ENCODE measurements at regions not wholly inside any gene's neighbourhood (a gene's known extent, or its start where the extent isn't known, plus 50 kb on each side); places are given as distances from the start of the nearest gene placed in this dataset.

- Histone ChIP-seq H3K9ac (ENCODE audit: low read length) (no peak overlapping the region), H3K9me3 (ENCODE audit: control extremely low read depth in 1 of 3, control insufficient read depth in 2 of 3, insufficient read depth in 1 of 3, low read length in 2 of 3) (peaks cover 0 to 8% (median 0%) of the 10 kb centered on the region in 3 donors), H3K4me2 (replicated peaks; ENCODE audit: low read depth, low read length, poor library complexity, severe bottlenecking) (no peak overlapping the region), H3K79me2 (ENCODE audit: control insufficient read depth, insufficient read depth, low read length) (no peaks in the 10 kb centered on the region), H3K27ac (ENCODE audit: low read length in 2 of 2) (no peak overlapping the region), H4K20me1 (ENCODE audit: control insufficient read depth, insufficient read depth, low read length, poor library complexity, severe bottlenecking) (no peaks in the 10 kb centered on the region), H3K36me3 (replicated peaks in 1 of 2; ENCODE audit: control extremely low read depth in 1 of 2, control insufficient read depth in 1 of 2, extremely low read depth in 1 of 2, insufficient read depth in 2 of 2, low read length in 1 of 2) (no peaks in the 10 kb centered on the region), H3K4me1 (ENCODE audit: control insufficient read depth in 2 of 2, insufficient read depth in 2 of 2, low read length in 2 of 2) (no peaks in the 10 kb centered on the region), H2AFZ (ENCODE audit: insufficient read depth, low read depth, low read length, poor library complexity, severe bottlenecking) (no peak overlapping the region), H3K27me3 (replicated peaks in 1 of 4; ENCODE audit: control extremely low read depth in 1 of 4, control insufficient read depth in 3 of 4, insufficient read depth in 4 of 4, low read length in 3 of 4) (no peaks in the 10 kb centered on the region), H3K4me3 (ENCODE audit: control extremely low read depth in 1 of 5, extremely low read depth in 1 of 5, insufficient read depth in 1 of 5, low read depth in 2 of 5, low read length in 4 of 5) (no peak overlapping the region)
- ChIA-PET CTCF (no interaction called here), POLR2A (no interaction called here)
- intact Hi-C loops (cut with micrococcal nuclease), result no loop called here
- Mint-ChIP-seq H3K9me3 (ENCODE audit: insufficient read depth) (no peaks in the 10 kb centered on the region), H3K4me1 (no peaks in the 10 kb centered on the region), H3K27me3 (peaks cover 11% of the 10 kb centered on the region), H3K4me3 (no peak overlapping the region), H3K27ac (no peak overlapping the region)
- WGBS (ENCODE audit: insufficient coverage), result 81% methylated on average over 2 of the region's 6 CpGs
- DNase-seq (no peak), ATAC-seq (ENCODE audit: low read depth) (no peak)
- TF ChIP-seq CTCF (IDR thresholded peaks at IDR 0.05) (no peak), EZH2 (IDR thresholded peaks at IDR 0.05; ENCODE audit: borderline replicate concordance, insufficient read depth, low read depth, low read length, poor library complexity, severe bottlenecking) (no peak)
These were observed 105.5 kb upstream of the ZNF536 start for GRCh38 chr19:30266687-30267086.

- POLR2A ChIA-PET, result no interaction called here
- Histone ChIP-seq H3K9me3 (ENCODE audit: control extremely low read depth in 1 of 3, control insufficient read depth in 2 of 3, insufficient read depth in 1 of 3, low read length in 2 of 3) (peaks cover 0 to 11% (median 0%) of the 10 kb centered on the region in 3 donors), H3K4me3 (ENCODE audit: control extremely low read depth in 1 of 5, extremely low read depth in 1 of 5, insufficient read depth in 1 of 5, low read depth in 2 of 5, low read length in 4 of 5) (no peak overlapping the region), H4K20me1 (ENCODE audit: control insufficient read depth, insufficient read depth, low read length, poor library complexity, severe bottlenecking) (no peaks in the 10 kb centered on the region), H3K79me2 (ENCODE audit: control insufficient read depth, insufficient read depth, low read length) (no peaks in the 10 kb centered on the region), H3K27ac (ENCODE audit: low read length in 2 of 2) (no peak overlapping the region), H2AFZ (ENCODE audit: insufficient read depth, low read depth, low read length, poor library complexity, severe bottlenecking) (no peak overlapping the region), H3K9ac (ENCODE audit: low read length) (no peak overlapping the region), H3K4me1 (ENCODE audit: control insufficient read depth in 2 of 2, insufficient read depth in 2 of 2, low read length in 2 of 2) (no peaks in the 10 kb centered on the region), H3K4me2 (replicated peaks; ENCODE audit: low read depth, low read length, poor library complexity, severe bottlenecking) (no peak overlapping the region), H3K27me3 (replicated peaks in 1 of 4; ENCODE audit: control extremely low read depth in 1 of 4, control insufficient read depth in 3 of 4, insufficient read depth in 4 of 4, low read length in 3 of 4) (no peaks in the 10 kb centered on the region), H3K36me3 (replicated peaks in 1 of 2; ENCODE audit: control extremely low read depth in 1 of 2, control insufficient read depth in 1 of 2, extremely low read depth in 1 of 2, insufficient read depth in 2 of 2, low read length in 1 of 2) (no peaks in the 10 kb centered on the region)
- CTCF ChIA-PET, result no interaction called here
- Mint-ChIP-seq H3K9me3 (ENCODE audit: insufficient read depth) (no peaks in the 10 kb centered on the region), H3K27me3 (peaks cover 11% of the 10 kb centered on the region), H3K4me1 (no peaks in the 10 kb centered on the region), H3K4me3 (no peak overlapping the region), H3K27ac (no peak overlapping the region)
- intact Hi-C loops (cut with micrococcal nuclease), result no loop called here
- TF ChIP-seq EZH2 (IDR thresholded peaks at IDR 0.05; ENCODE audit: borderline replicate concordance, insufficient read depth, low read depth, low read length, poor library complexity, severe bottlenecking) (no peak), CTCF (IDR thresholded peaks at IDR 0.05) (no peak)
- DNase-seq (no peak), ATAC-seq (ENCODE audit: low read depth) (no peak)
- 72% methylated on average over 3 of the region's 3 CpGs for WGBS (ENCODE audit: insufficient coverage)
These were observed 104.9 kb upstream of the ZNF536 start for GRCh38 chr19:30267332-30267731.
